ENCODE measurements at regions not wholly inside any gene's neighbourhood (a gene's known extent, or its start where the extent isn't known, plus 50 kb on each side); places are given as distances from the start of the nearest gene placed in this dataset.
"Not testable (repeated sequence)": the region's sequence is repeated elsewhere in the genome, so short reads cannot be mapped to it uniquely, and the experiment has no call there.

DNA sequence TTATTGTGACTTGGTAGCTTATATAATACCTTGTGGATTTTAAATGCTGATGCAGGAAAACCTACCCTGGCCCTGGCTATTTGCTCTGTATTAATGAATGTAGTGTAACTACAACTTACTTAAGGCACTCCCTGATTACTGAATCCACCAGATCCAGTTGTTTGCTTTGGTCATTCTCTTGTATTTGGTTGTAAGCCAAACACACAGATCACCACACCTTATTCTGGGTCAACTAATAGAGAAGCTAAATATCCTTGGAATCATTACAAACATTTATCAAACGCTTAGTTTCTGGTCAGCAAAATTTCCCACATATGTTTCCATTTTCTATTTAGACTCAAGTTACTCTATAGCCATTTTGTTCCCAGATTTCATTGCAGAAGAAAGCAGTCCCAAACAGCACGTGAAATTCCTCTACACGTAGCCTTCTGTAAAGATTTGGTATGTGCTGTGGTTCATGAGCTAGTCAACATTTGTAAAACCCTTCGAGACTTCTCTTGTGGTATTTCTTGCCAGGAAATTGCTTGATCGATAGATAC lies 322.6 kb downstream of the MEX3B start:
- DNase-seq (ENCODE audit: low spot score), result no peak

DNA sequence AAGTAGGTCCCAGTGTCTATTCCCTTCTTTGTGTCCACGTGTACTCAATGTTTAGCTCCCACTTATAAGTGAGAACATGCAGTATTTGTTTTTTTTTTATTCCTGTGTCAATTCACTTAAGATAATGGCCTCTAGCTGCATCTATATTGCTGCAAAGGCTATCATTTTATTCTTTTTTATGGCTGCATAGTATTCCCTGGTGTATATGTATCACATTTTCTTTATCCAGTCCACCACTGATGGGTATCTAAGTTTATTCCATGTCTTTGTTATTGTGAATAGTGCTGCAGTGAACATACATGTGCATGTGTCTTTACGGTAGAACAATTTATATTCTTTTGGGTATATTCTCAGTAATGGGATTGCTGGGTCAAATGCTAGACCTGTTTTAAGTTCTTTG lies 329.4 kb downstream of the MEX3B start:
- not testable (repeated sequence) for DNase-seq (ENCODE audit: low spot score)

DNA sequence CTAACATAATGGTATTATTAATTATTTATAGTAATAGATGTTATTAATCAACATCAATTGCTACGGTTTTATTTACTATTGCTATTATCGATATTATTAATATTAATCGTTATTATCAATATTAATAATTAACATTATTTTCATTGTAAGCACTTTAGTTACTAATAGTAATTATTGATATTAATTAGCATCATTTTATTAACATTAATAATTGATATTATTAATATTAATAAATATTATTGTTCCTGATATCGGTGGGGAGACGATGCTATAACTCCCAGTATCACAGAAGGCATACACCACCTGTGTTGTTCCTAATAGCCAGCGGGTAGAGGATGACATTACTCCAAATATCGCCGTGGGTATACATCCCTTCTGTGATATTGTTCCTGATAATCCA lies 335.5 kb downstream of the MEX3B start:
- DNase-seq (ENCODE audit: low spot score), result no peak

DNA sequence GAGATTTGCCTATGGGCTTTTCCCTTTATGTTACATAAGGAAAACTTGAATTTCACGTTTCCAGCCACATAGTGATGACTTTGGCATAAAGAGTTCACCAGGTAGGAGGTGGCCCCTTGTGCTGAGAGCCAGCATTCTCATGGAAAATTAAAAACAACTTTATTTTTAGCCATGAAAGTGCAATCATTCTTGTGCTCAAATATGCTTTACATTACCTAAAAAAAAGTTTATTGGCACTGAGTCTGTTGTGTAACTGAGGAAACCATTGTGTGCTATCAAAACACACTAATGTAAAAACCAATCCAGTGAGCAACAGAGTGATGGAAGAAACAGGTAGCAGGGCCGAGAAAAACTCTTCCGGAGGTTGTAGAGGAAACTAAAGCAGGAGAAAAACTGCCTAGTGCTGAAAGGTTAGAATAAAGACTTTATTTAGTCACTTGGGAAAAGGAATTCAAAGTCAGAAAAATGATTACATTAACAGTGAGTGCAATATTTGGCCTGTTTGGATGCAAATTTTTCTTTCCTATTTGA lies 332.9 kb upstream of the TMC3 start:
- DNase-seq (ENCODE audit: low spot score), result not testable (repeated sequence)

DNA sequence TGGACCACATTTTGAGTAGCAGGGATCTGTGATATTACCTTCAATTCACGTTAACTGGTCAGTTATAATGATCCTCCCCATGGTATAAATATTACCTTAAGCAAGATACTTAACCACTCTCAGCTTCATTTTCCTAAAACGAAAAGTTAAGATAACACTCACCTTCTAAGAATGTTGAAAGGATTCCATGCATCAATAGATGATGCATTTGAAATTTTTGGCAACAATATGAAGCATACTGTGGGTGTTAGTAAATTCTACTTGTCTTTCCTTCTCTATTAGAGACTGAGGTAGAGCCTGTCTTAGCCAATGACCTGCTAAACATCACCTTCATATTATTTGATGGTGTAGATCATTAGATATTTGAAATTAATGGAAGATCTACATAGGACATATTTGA lies 331.7 kb upstream of the TMC3 start:
- not testable (repeated sequence) for DNase-seq (ENCODE audit: low spot score)

DNA sequence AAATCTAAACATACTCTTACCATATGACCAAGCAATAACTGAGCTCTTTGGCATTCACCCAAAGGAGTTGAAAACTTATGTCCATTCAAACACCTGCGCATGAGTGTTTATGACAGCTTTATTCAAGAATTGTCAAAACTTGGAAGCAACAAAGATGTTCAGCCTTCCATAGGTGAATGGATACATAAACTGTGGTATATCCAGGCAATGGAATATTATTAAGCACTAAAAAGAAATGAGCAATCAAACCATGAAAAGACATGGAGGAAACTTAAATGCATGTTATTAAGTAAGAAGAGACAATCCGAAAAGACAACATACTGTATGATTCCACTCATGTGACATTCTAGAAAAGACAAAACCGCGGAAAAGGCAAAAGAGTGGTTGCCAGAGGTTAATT lies 312.0 kb upstream of the TMC3 start:
- no peak for DNase-seq (ENCODE audit: low spot score)

DNA sequence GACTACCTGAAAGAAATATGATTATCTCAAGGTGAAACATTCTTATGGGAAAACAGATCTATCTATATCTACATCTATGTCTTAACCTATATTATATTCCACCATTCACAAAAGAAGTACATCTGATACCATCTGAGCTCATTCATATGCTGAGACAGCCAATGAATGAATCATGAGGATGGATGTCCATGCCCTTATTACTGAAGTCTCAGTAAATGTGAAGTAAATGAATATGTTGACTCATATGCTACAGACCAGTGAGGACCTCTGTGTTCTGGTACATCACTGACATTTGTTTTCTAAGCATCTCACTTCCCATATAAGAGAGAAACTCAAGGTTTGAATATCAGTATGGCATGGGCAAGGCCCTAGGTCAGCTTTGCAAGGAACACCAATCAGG lies 311.2 kb upstream of the TMC3 start:
- no peak for DNase-seq (ENCODE audit: low spot score)

DNA sequence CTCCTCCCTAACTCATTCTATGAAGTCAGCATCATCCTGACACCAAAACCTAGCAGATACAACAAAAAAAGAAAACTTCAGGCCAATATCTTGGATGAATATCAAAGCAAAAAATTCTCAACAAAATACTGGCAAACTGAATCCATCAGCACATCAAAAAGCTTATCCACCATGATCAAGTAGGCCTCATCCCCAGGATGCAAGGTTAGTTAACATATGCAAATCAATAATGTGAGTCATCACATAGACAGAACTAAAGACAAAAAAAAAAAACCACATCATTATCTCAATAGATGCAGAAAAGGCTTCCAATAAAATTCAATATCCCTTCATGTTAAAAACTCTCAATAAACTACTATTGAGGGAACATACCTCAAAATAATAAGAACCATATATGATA lies 306.8 kb upstream of the TMC3 start:
- no peak for DNase-seq (ENCODE audit: low spot score)

DNA sequence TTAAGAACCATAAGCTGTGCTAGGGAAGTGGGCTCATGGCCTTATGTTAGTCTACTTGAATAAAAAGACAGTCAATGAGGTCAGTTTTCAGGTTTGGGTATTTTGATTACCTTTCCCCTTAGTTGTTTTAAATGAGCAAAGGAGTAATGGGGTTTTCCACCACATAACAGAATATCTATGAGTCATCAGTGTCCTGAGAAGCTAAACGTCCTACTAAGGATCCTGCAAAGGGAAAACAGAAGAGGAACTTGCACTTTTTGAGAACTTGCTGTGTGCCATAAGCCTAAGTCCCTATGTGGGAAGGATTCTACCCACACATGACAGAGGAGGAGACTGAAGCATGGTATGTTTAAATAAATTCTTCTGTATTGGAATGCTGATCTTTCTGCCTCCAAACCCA lies 292.8 kb upstream of the TMC3 start:
- no peak for DNase-seq (ENCODE audit: low spot score)

DNA sequence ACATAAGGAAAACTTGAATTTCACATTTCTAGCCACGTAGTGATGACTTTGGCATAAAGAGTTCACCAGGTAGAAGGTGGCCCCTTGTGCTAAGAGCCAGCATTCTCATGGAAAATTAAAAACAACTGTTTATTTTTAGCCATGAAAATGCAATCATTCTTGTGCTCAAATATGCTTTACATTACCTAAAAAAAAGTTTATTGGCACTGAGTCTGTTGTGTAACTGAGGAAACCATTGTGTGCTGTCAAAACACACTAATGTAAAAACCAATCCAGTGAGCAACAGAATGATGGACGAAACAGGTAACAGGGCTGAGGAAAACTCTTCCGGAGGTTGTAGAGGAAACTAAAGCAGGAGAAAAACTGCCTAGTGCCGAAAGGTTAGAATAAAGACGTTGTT lies 287.0 kb upstream of the TMC3 start:
- DNase-seq (ENCODE audit: low spot score), result no peak

DNA sequence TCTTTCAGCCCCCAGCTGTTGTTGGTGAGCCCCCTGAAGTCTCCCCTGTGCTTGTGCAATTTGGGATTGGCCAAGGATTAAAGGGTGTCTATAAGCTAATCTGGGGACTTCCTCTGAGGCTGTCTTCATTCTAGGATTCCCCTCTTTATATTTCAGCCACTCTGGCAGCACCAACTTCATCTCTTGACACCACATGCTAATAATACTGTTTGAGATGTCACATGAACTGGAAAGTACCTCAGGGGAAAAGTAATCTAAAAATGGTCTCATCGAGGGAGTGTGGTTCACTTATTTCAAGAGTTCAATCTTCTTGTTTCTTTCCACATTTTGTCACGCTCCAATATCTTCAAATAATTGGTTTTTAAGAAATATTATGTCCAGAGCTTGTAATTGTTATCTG lies 279.2 kb upstream of the TMC3 start:
- no peak for DNase-seq (ENCODE audit: low spot score)

DNA sequence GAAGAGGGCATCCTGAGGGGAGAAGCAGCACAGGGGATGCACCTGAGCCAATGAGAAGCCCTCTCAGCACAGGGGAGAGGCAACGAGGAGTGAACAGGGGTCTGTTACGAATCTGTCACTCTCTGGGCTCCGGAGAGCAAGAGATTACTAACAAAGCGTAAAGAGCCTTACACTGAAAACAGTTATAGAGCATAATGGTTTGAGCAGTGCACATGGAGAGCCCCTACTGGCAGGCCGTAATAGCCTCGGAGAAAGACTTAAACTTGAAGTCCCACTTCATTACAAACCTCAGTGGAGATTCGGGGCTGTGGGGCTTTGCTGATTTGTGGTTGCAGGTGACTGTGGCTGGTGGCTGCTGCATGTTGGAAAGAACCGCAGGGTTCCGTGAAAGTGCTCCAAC lies 271.5 kb upstream of the TMC3 start:
- no peak for DNase-seq (ENCODE audit: low spot score)

DNA sequence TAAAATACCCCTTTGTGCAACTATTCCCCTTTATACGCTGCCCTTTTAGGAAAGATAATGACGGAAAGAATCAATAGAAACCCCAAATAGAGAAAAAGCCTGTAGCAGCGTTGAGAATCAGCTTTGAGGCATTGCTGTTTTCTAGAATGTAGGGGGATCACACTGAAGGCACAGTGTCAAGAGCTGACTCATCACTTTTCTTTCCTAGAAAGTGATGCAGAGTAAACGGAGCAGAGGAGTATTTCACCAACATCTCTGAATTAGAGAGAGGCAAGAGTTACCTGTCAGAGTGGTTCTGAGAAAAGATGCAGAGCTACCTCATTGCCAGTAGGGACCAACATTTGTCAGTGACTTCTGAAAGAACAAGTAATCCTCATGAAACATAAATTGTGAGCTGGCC lies 269.8 kb upstream of the TMC3 start:
- DNase-seq (ENCODE audit: low spot score), result no peak

DNA sequence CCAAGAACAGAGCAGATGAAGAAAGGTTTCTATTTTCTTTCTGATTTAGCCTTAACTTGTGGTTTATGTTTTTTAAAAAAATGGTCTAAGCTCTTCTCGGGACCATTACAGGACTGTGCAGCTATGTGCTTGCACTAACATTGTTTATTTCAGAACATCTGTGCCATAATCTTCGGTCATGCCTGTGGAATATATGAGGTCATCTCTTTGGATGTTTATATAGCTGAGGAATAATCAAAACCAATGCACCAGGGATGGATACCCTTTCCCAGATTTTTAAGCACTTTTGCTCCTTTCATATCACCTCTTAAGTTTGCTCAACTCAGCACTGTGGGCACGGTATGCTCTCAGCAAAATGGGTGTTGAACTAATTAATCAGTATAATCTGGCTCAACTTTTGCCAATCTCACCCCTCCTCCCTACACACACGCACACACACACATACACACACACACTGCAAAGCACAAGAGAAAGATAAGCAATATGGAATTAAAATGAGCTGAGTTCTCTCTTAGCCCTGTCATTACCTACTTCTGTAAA lies 268.5 kb upstream of the TMC3 start:
- no peak for DNase-seq (ENCODE audit: low spot score)

DNA sequence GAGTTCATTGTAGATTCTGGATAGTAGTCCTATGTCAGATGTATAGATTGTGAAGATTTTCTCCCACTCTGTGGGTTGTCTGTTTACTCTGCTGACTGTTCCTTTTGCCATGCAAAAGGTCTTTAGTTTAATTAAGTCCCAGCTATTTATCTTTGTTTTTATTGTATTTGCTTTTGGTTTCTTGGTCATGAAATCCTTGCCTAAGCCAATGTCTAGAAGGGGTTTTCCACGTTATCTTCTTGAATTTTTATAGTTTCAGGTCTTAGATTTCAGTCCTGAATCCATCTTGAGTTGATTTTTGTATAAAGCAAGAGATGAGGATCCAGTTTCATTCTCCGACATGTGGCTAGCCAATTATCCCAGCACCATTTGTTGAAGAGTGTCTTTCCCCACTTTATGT lies 262.1 kb upstream of the TMC3 start:
- DNase-seq (ENCODE audit: low spot score), result not testable (repeated sequence)

DNA sequence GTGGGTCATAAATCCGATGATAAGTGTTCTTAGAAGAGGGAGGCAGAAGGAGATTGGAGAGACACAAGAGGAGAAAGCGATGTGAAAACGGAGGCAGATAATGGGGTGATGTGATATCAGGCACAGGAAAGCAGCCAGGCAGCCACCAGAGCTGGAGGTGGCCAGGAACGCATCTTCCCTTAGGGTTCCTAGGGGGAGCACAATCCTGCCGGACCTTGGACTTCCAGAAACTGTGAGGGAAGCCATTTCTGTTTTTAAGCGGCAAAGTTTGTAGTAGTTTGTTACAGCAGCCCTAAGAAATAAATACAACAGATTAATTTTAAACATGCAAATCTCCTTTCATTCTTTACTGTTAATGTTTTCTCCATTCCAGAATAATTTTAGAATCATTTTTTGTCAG lies 259.9 kb upstream of the TMC3 start:
- no peak for DNase-seq (ENCODE audit: low spot score)

DNA sequence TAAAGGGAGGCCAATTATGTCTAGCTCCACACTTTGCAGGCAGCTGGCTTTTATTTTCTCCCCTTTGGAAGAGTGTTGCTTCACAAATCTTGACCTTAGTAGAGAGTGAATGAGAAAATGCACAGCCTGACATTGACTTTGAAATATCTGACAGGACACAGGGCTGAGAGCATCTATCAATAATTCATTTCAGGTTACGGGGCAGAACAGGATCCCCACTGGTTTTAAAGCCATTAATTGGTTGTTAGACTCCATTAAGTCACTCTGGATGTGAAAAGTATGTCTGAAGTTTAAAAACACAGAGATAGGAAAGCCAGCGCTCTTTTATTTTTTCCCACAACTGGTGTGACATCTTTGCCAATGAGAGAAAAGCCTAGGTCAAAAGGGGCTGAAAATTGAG lies 251.9 kb upstream of the TMC3 start:
- no peak for DNase-seq (ENCODE audit: low spot score)

DNA sequence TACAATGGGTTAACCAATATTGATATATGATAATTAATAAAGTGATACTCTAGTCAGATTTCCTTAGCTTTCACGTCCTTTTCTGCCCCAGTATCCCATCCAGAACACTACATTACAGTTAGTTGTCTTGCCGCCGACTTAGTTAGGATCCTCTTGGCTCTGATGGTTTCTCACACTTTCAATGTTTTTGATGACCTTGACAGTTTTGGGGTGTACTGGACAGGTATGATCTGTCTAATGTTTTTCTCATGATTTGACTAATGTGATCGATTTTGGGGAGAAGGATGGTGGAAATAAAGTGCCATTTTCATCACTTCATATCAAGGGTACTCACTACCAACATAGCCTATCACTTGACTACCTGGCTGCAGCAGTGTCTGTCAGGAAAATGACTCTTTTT lies 245.0 kb upstream of the TMC3 start:
- DNase-seq (ENCODE audit: low spot score), result no peak

DNA sequence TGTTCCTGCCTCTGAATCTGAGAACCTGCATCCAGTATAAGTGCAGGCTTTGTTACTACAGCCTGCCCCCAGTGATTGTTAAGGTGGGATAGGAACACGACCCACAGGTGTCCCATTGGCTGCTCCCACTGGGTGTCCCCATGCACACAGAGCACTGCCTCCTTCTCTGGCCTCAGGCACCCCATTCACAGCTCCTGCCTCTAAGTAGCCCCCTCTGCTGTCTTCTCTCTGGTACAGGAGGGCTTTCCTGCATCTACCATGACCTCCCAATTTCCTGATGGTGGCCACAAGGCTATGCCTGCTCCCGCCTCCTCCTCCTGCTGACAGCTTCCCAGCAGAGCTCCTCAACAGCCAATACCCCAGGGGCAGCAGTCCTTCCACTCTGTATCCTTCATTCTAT lies 238.6 kb upstream of the TMC3 start:
- no peak for DNase-seq (ENCODE audit: low spot score)

DNA sequence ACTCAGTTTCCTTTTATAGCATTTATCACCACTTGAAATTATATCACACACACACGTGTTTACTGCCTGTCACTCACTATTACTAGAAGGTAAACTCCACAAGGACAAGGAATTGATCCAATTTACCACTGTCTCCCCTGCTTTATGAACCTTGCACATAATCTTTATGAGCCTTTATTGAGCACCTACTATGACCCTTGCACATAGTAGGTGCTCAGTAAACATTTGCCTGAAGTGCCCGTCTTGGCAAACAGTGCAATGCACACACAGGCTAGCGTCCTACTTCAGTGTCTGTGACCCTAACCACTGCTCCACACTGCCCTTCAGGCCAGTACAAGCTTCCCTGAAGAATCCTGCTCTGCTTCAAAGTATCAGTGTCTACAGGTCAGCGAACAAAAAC lies 237.7 kb upstream of the TMC3 start:
- no peak for DNase-seq (ENCODE audit: low spot score)

DNA sequence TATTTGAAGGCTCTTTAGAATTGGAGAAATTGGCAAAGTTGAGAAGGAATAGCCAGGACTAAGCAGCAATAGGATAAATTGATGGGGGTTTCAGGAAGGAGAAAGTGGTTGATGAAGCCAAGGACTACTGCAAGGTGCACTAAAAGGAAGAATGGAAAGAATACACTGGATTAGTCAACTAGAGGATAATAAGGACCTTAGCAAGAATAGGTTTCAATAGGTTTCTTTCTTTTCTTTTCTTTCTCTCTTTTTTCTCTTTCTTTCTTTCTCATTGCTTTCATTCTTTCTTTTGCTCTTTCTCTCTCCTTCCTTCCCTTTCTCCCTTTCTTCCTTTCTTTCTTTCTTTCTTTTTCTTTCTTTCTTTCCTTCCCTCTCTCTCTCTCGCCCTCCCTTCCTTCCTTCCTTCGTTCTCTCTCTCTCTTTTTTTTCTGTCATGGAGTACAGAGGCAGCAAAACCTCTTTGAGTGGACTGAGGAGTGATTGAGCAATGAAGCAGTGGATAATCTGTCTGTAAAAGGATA lies 234.4 kb upstream of the TMC3 start:
- DNase-seq (ENCODE audit: low spot score), result no peak

DNA sequence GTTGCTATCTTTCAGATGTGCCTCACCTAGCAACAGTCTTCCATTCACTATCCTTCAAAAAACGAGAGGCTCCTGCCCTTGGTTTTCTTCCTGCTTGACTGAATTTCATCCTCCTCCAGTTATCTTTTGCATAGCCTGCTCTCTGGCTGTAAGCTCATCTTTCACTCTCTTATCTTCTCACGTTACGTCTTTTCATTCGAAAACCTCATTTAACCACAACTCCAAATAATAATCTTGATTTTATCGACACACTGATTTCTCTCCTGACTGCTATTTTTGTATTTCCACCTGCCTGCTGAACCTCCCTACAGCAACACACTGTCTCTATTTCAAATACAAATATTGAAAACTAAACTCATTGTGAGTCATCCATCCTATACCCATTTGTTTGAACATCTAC lies 230.7 kb upstream of the TMC3 start:
- DNase-seq (ENCODE audit: low spot score), result no peak

DNA sequence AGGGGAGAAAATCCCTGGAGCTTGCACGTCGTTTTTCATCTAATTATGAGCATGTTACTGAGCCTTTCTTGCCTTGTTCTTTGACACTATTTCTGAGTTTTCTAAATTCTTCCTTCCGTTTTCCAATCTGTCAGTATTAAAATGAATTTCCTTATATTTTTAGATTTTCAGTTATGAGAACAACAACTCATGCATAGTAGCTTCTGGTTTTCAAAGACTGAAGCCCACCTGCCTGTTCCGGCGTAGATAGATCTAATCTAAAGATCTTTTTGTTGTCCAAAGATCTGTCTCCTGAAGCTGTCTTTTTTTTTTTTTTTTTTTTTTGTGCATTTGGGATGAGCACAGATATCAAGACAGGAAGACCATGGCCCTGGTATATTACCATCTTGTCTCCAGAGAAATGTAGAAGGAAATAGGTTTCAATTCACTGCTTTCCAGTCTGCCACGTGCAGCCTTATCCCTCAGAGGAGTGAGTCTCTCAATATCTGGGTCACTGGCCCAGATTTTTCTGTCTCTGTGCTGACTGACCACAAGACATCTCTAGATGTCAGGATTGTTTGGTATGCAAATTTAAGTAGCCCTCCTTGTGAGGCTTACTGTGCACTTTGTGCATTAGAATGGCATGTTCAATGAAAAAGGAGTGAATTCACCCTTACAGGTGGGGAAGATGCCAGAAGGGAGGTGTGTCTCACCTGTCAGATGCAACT lies 222.3 kb upstream of the TMC3 start:
- no peak for DNase-seq (ENCODE audit: low spot score)

DNA sequence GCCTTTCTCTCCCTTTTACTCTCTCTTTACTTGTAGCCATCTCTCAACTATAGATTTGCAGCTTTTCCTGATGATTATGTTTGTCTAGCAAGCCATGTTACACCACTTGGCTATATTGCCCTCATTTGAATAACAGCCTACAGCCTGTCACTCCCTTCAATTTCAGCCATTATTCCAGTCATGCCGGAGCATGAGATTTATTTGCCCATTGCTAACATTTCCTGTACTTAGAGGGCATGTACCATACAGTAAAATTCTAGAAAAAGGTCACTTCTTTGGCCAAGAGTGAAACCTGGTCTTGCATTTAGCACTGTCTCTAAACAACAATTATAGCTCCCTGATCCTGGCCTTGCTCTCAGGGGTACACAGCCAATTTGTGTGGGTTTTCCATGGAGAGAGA lies 221.7 kb upstream of the TMC3 start:
- DNase-seq (ENCODE audit: low spot score), result no peak
